K562 (cell line): ENCODE measurements at regions not wholly inside any gene's neighbourhood (a gene's known extent, or its start where the extent isn't known, plus 50 kb on each side); places are given as distances from the start of the nearest gene placed in this dataset.

Source experiments
- ATF2 ChIP-seq: sonication (generic); formaldehyde crosslinking; IDR thresholded peaks from 2 replicates; pipeline ENCODE4 v1.8.1; 2022; ENCODE audit warnings: missing genetic modification reagents
- E2F6 ChIP-seq, 2 experiments: IDR thresholded peaks; 2 replicates each; pipeline ENCODE4 v1.6.1; 2011; ENCODE audit warnings: borderline replicate concordance in 1 of 2, control low read depth in 1 of 2, low read depth in 1 of 2, low read length in 1 of 2, mild to moderate bottlenecking in 1 of 2, mixed read lengths in 1 of 2, moderate library complexity in 1 of 2; ENCODE audit not compliant: insufficient read depth in 1 of 2, insufficient read length in 1 of 2, poor library complexity in 1 of 2, severe bottlenecking in 1 of 2; ENCODE audit errors: extremely low read depth in 1 of 2
- ERF ChIP-seq: fragments of 450-650 bp; formaldehyde crosslinking; IDR thresholded peaks from 2 replicates; pipeline ENCODE4 v1.4.0; 2020; ENCODE audit warnings: mild to moderate bottlenecking, mixed read lengths
- GATAD2B ChIP-seq: fragments of 450-650 bp; IDR thresholded peaks from 2 replicates; pipeline ENCODE4 v1.6.1; 2017; ENCODE audit warnings: mild to moderate bottlenecking, borderline replicate concordance
- GTF2A2 ChIP-seq: IDR thresholded peaks from 2 replicates; pipeline ENCODE4 v1.6.1; 2016; ENCODE audit warnings: mild to moderate bottlenecking, missing genetic modification characterization, missing compliant biosample characterization
- GTF3C2 ChIP-seq: IDR thresholded peaks from 3 replicates; pipeline ENCODE4 v1.6.1; 2011; ENCODE audit warnings: borderline replicate concordance, mild to moderate bottlenecking, moderate library complexity; ENCODE audit not compliant: insufficient read length; ENCODE audit errors: extremely low read depth
- HCFC1 ChIP-seq: IDR thresholded peaks from 2 replicates; pipeline ENCODE4 v1.6.1; 2012; ENCODE audit warnings: low read depth, low read length, improper control_type of control experiment
- HIVEP1 ChIP-seq: fragments of 250-450 bp; sonication (Bioruptor Pico); IDR thresholded peaks from 2 replicates; pipeline ENCODE4 v1.4.0; 2020; ENCODE audit warnings: mild to moderate bottlenecking
- MECOM ChIP-seq: fragments of 250-450 bp; sonication (Bioruptor Pico); IDR thresholded peaks from 2 replicates; pipeline ENCODE4 v1.8.0; 2022; ENCODE audit warnings: inconsistent platforms
- MLX ChIP-seq, 2 experiments: fragments of 450-650 bp in 1 of 2; sonication (generic) in 1 of 2; formaldehyde crosslinking; conservative IDR thresholded peaks; 2 replicates each; pipeline versions ENCODE4 v1.4.0 to v1.8.1; 2020 to 2022; ENCODE audit warnings: mild to moderate bottlenecking in 1 of 2, missing genetic modification reagents in 1 of 2
- NFIX ChIP-seq: fragments of 250-450 bp; sonication (Bioruptor Pico); IDR thresholded peaks from 2 replicates; pipeline ENCODE4 v1.4.0; 2020; ENCODE audit warnings: low read depth, mild to moderate bottlenecking, moderate library complexity
- PHF21A ChIP-seq: fragments of 450-650 bp; IDR thresholded peaks from 2 replicates; pipeline ENCODE4 v1.6.1; 2017; ENCODE audit warnings: low read depth, borderline replicate concordance
- POLR2AphosphoS2 ChIP-seq: IDR thresholded peaks from 2 replicates; pipeline ENCODE4 v1.6.1; 2012; ENCODE audit warnings: low read length, improper control_type of control experiment
- SNRNP70 ChIP-seq: fragments of 200-400 bp; formaldehyde crosslinking; optimal IDR thresholded peaks from 2 replicates; pipeline ENCODE3; 2017; ENCODE audit warnings: low read depth, low read length
- TCF3 ChIP-seq: sonication (generic); formaldehyde crosslinking; IDR thresholded peaks from 2 replicates; pipeline ENCODE4 v1.4.0; 2020; ENCODE audit warnings: mild to moderate bottlenecking, missing genetic modification reagents
- ZMIZ1 ChIP-seq, 2 experiments: fragments of 150-350 bp in 1 of 2; IDR thresholded peaks; 2 replicates each; pipeline ENCODE4 v1.6.1; 2012 to 2016; ENCODE audit warnings: low read depth in 2 of 2, low read length in 2 of 2, mild to moderate bottlenecking in 1 of 2, moderate library complexity in 1 of 2
- ZNF408 ChIP-seq: fragments of 250-450 bp; sonication (Bioruptor Pico); IDR thresholded peaks from 2 replicates; pipeline ENCODE4 v1.4.0; 2020; ENCODE audit warnings: low read depth, mild to moderate bottlenecking, moderate library complexity
- ZNF644 ChIP-seq: fragments of 200-800 bp; sonication (Bioruptor generic); IDR thresholded peaks from 2 replicates; pipeline ENCODE4 v1.6.1; 2016; ENCODE audit warnings: low read depth, missing genetic modification characterization, missing compliant biosample characterization

- TF ChIP-seq ZMIZ1 (IDR thresholded peaks at IDR 0.05; ENCODE audit: low read depth in 2 of 2, low read length in 2 of 2) (no peak), POLR2AphosphoS2 (no peak), TCF3 (no peak), MECOM (no peak), HCFC1 (no peak), ERF (no peak), PHF21A (no peak), GATAD2B (no peak), ZNF644 (tag) (no peak), GTF2A2 (peak; percentile 40; the same call in 1 of the 2 replicates), HIVEP1 (CRISPR knock-in tag) (no peak), MLX (CRISPR knock-in tag; conservative IDR thresholded peaks at IDR 0.05) (no peak), ZNF408 (CRISPR knock-in tag) (no peak), ATF2 (CRISPR knock-in tag) (no peak), GTF3C2 (no peak), SNRNP70 (no peak), E2F6 (IDR thresholded peaks at IDR 0.05; ENCODE audit: borderline replicate concordance in 1 of 2, extremely low read depth in 1 of 2, insufficient read depth in 1 of 2, insufficient read length in 1 of 2, low read depth in 1 of 2, low read length in 1 of 2, poor library complexity in 1 of 2, severe bottlenecking in 1 of 2) (no peak), NFIX (CRISPR knock-in tag) (no peak)
These were observed 56.4 kb upstream of the CCDC71L start (continued) for GRCh38 chr7:106717254-106717954.
